Spleen (tissue), 11 donors: ENCODE measurements at regions not wholly inside any gene's neighbourhood (a gene's known extent, or its start where the extent isn't known, plus 50 kb on each side); places are given as distances from the start of the nearest gene placed in this dataset.
"Not testable (repeated sequence)": the region's sequence is repeated elsewhere in the genome, so short reads cannot be mapped to it uniquely, and the experiment has no call there.

Experiments used
- DNase-seq: peaks from one replicate; pipeline ENCODE4 v3.0.0-alpha.2; 2020
- H3K27ac ChIP-seq, 8 donors: fragments of 200-600 bp; sonication (generic) in 7 of 8; 1 replicate in 4 of 8; 2 replicates in 4 of 8; pipeline versions ENCODE4 v1.5.0 to v1.8.0; 2016 to 2021; ENCODE audit warnings: inconsistent platforms in 4 of 8, mild to moderate bottlenecking in 4 of 8, moderate library complexity in 1 of 8
- H3K27me3 ChIP-seq, 7 donors: fragments of 200-600 bp; sonication (generic) in 6 of 7; replicated peaks in 1 of 7; 1 replicate in 4 of 7; 2 replicates in 3 of 7; pipeline versions ENCODE4 v1.5.0 to v1.8.0; 2016 to 2021; ENCODE audit warnings: inconsistent platforms in 3 of 7, mild to moderate bottlenecking in 1 of 7
- H3K36me3 ChIP-seq, 6 donors: fragments of 200-600 bp; sonication (generic) in 5 of 6; 1 replicate in 4 of 6; 2 replicates in 2 of 6; pipeline versions ENCODE4 v1.5.0 to v1.8.0; 2016 to 2021; ENCODE audit warnings: inconsistent platforms in 2 of 6
- H3K4me1 ChIP-seq, 6 donors: fragments of 200-600 bp; sonication (generic) in 5 of 6; 1 replicate in 3 of 6; 2 replicates in 3 of 6; pipeline versions ENCODE4 v1.5.0 to v1.8.0; 2016 to 2021; ENCODE audit warnings: inconsistent platforms in 3 of 6
- H3K4me3 ChIP-seq, 8 donors: fragments of 200-600 bp; sonication (generic) in 7 of 8; 1 replicate in 4 of 8; 2 replicates in 4 of 8; pipeline versions ENCODE4 v1.5.0 to v1.8.0; 2016 to 2021; ENCODE audit warnings: inconsistent platforms in 4 of 8, mild to moderate bottlenecking in 4 of 8, moderate library complexity in 2 of 8
- H3K9me3 ChIP-seq, 8 donors: fragments of 200-600 bp; sonication (generic) in 7 of 8; 1 replicate in 4 of 8; 2 replicates in 4 of 8; pipeline versions ENCODE4 v1.5.0 to v1.8.0; 2016 to 2021; ENCODE audit warnings: inconsistent platforms in 4 of 8
- CTCF ChIP-seq, 11 experiments: fragments of 200-600 bp in 7 of 11; fragments of 450-650 bp in 4 of 11; sonication (generic) in 4 of 11; IDR thresholded peaks in 8 of 11; conservative IDR thresholded peaks in 3 of 11; 1 replicate in 7 of 11; 2 replicates in 4 of 11; pipeline versions ENCODE4 v1.4.0 to v1.8.0; 2016 to 2021; ENCODE audit warnings: antibody characterized with exemption in 11 of 11, inconsistent platforms in 4 of 11, mild to moderate bottlenecking in 1 of 11
- POLR2A ChIP-seq, 3 donors: fragments of 450-650 bp; IDR thresholded peaks; one replicate each; pipeline ENCODE4 v1.5.1; 2017; ENCODE audit warnings: antibody characterized with exemption in 3 of 3, mild to moderate bottlenecking in 1 of 3
- POLR2AphosphoS5 ChIP-seq, 3 donors: sonication (generic); formaldehyde crosslinking; IDR thresholded peaks; one replicate each; pipeline ENCODE4 v1.5.1; 2017; ENCODE audit warnings: antibody characterized with exemption in 3 of 3
- WGBS, 5 donors: extraction: QIAGEN DNeasy Blood & Tissue Kit in 3 of 5; methylation state at CpG; one replicate each; pipeline versions ENCODE4 v1.1.5 to v1.1.7; 2013 to 2018; 5-methylcytosine and 5-hydroxymethylcytosine counted together
- intact Hi-C: fragments of 100-400 bp; cut with DNase I; formaldehyde crosslinking; loops from one replicate; pipeline ENCODE4 v1.15.0; 2023; ENCODE audit warnings: low total_unique reads
- donor health status: healthy with polysubstance abuse.
- donor health status: DM: no; HTN: no; CAD: no; lungs with moderate emphysema.
- donor health status: DM: no; HTN: no; CAD: no.
- donor health status: Bipolar disorder and iron deficiency.
- donor health status: healthy.
- donor health status: DM: no; HTN: no; CAD: no.
- donor health status: DM: yes; HTN: yes; CAD: no.

GRCh38 chr5:173392172-173392571 lies 64.0 kb upstream of the STC2 start:
- H3K4me1 ChIP-seq = no peaks in the 10 kb centered on the region
- TF ChIP-seq POLR2A (IDR thresholded peaks at IDR 0.05) (no peak), POLR2AphosphoS5 (IDR thresholded peaks at IDR 0.05) (no peak), CTCF (IDR thresholded peaks at IDR 0.05 in 8 of 11, conservative IDR thresholded peaks at IDR 0.05 in 3 of 11) (no peak)
- no peak for DNase-seq
- no peaks in the 10 kb centered on the region for H3K36me3 ChIP-seq
- H3K27me3 ChIP-seq = peaks cover 0 to 36% (median 0%) of the 10 kb centered on the region in 7 donors
- intact Hi-C loops = no loop called here
- no peak overlapping the region for H3K27ac ChIP-seq
- peaks cover 0 to 23% (median 11%) of the 10 kb centered on the region in 8 donors for H3K9me3 ChIP-seq
- H3K4me3 ChIP-seq = no peak overlapping the region

- Histone ChIP-seq H3K4me3 (no peak overlapping the region), H3K27ac (no peak overlapping the region), H3K4me1 (no peaks in the 10 kb centered on the region), H3K9me3 (peaks cover 0 to 23% (median 11%) of the 10 kb centered on the region in 8 donors), H3K27me3 (peaks cover 0 to 31% (median 0%) of the 10 kb centered on the region in 7 donors), H3K36me3 (no peaks in the 10 kb centered on the region)
- intact Hi-C loops = no loop called here
- WGBS, 5 donors = 80 to 85% (median 84%) methylated on average over 7 of the region's 7 CpGs
- TF ChIP-seq CTCF (IDR thresholded peaks at IDR 0.05 in 8 of 11, conservative IDR thresholded peaks at IDR 0.05 in 3 of 11) = no peak
- TF ChIP-seq POLR2AphosphoS5 (IDR thresholded peaks at IDR 0.05) = no peak
- TF ChIP-seq POLR2A (IDR thresholded peaks at IDR 0.05) = no peak
- no peak for DNase-seq
Observed at GRCh38 chr5:173391031-173391430, 62.8 kb upstream of the STC2 start.

- H3K27me3 ChIP-seq = peaks cover 0 to 36% (median 0%) of the 10 kb centered on the region in 7 donors
- H3K4me3 ChIP-seq, H3K4me1 ChIP-seq, intact Hi-C loops, DNase-seq, H3K36me3 ChIP-seq, H3K27ac ChIP-seq: not testable (repeated sequence)
- peaks cover 0 to 14% (median 6%) of the 10 kb centered on the region in 8 donors for H3K9me3 ChIP-seq
- 78 to 88% (median 83%) methylated on average over 2 of the region's 2 CpGs for WGBS, 5 donors
Observed at GRCh38 chr5:173387293-173387692, 59.1 kb upstream of the STC2 start.

- intact Hi-C loops = no loop called here
- no peak overlapping the region for H3K4me3 ChIP-seq
- WGBS, 5 donors = 83 to 94% (median 86%) methylated on average over 4 of the region's 4 CpGs
- H3K4me1 ChIP-seq = no peaks in the 10 kb centered on the region
- no peak overlapping the region for H3K27ac ChIP-seq
- TF ChIP-seq POLR2A (IDR thresholded peaks at IDR 0.05) (no peak), CTCF (IDR thresholded peaks at IDR 0.05 in 8 of 11, conservative IDR thresholded peaks at IDR 0.05 in 3 of 11) (no peak), POLR2AphosphoS5 (IDR thresholded peaks at IDR 0.05) (no peak)
- peaks cover 0 to 7% (median 0%) of the 10 kb centered on the region in 8 donors for H3K9me3 ChIP-seq
- no peak for DNase-seq
- peaks cover 0 to 30% (median 0%) of the 10 kb centered on the region in 7 donors for H3K27me3 ChIP-seq
- H3K36me3 ChIP-seq = no peaks in the 10 kb centered on the region
Observed at GRCh38 chr5:173385832-173386360, 57.7 kb upstream of the STC2 start.

GRCh38 chr5:173383711-173384110 lies 55.5 kb upstream of the STC2 start:
- DNase-seq = no peak
- no peaks in the 10 kb centered on the region for H3K36me3 ChIP-seq
- TF ChIP-seq CTCF (IDR thresholded peaks at IDR 0.05 in 8 of 11, conservative IDR thresholded peaks at IDR 0.05 in 3 of 11) = no peak
- TF ChIP-seq POLR2AphosphoS5 (IDR thresholded peaks at IDR 0.05) = no peak
- TF ChIP-seq POLR2A (IDR thresholded peaks at IDR 0.05) = no peak
- peaks cover 0 to 22% (median 0%) of the 10 kb centered on the region in 7 donors for H3K27me3 ChIP-seq
- no peak overlapping the region for H3K27ac ChIP-seq
- no peak overlapping the region for H3K4me3 ChIP-seq
- intact Hi-C loops = no loop called here
- H3K9me3 ChIP-seq = peaks cover 0 to 7% (median 0%) of the 10 kb centered on the region in 8 donors
- H3K4me1 ChIP-seq = no peaks in the 10 kb centered on the region
- WGBS, 5 donors = 71 to 77% (median 75%) methylated on average over 4 of the region's 4 CpGs
